ENCODE measurements at regions not wholly inside any gene's neighbourhood (a gene's known extent, or its start where the extent isn't known, plus 50 kb on each side); places are given as distances from the start of the nearest gene placed in this dataset.

DNA sequence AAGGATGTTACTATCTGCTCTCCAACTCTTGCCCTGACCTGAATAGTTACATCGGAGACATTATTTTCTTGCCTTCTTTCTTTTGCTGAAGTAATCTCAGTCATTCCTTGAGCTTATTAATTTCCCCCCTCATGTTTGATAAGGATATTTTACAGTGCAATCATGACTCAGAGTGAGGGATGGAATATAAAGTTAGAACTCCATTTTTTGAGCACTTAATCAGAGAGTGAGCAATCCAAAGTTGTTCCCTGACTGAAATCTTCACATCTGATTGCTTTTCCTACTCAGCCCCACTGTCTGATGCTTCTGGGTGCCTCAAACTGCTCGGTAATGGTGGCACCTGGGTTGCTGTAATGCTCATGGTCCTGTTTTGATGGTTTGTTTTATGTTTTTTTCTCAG lies 142.7 kb upstream of the SEL1L start:
- no peaks in the 10 kb centered on the region for H3K36me3 Mint-ChIP-seq
- Histone ChIP-seq H3K36me3 (ENCODE audit: control insufficient read depth, insufficient read depth, low read length) (no peaks in the 10 kb centered on the region), H3K9me3 (ENCODE audit: control insufficient read depth, insufficient read depth, low read length) (peaks cover 4% of the 10 kb centered on the region), H3K4me3 (ENCODE audit: low read length) (no peak overlapping the region), H3K4me1 (ENCODE audit: control insufficient read depth, insufficient read depth, low read length) (no peaks in the 10 kb centered on the region), H3K27ac (ENCODE audit: low read length) (no peak overlapping the region), H3K27me3 (ENCODE audit: control insufficient read depth, insufficient read depth, low read length) (no peaks in the 10 kb centered on the region)
- 80% methylated on average over 1 of the region's 2 CpGs for WGBS (ENCODE audit: insufficient coverage)
- H3K4me1 Mint-ChIP-seq = no peaks in the 10 kb centered on the region
- DNase-seq (no peak), ATAC-seq (no peak)
- no peak overlapping the region for H3K27ac Mint-ChIP-seq
- intact Hi-C loops (cut with micrococcal nuclease) = no loop called here
- H3K9me3 Mint-ChIP-seq = peaks cover 3 to 7% of the 10 kb centered on the region in 2 donors
- TF ChIP-seq, protein P1, sequence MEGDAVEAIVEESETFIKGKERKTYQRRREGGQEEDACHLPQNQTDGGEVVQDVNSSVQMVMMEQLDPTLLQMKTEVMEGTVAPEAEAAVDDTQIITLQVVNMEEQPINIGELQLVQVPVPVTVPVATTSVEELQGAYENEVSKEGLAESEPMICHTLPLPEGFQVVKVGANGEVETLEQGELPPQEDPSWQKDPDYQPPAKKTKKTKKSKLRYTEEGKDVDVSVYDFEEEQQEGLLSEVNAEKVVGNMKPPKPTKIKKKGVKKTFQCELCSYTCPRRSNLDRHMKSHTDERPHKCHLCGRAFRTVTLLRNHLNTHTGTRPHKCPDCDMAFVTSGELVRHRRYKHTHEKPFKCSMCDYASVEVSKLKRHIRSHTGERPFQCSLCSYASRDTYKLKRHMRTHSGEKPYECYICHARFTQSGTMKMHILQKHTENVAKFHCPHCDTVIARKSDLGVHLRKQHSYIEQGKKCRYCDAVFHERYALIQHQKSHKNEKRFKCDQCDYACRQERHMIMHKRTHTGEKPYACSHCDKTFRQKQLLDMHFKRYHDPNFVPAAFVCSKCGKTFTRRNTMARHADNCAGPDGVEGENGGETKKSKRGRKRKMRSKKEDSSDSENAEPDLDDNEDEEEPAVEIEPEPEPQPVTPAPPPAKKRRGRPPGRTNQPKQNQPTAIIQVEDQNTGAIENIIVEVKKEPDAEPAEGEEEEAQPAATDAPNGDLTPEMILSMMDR (IDR thresholded peaks at IDR 0.05) = no peak
- H3K4me3 Mint-ChIP-seq = no peak overlapping the region
- peaks cover 0 to 3% of the 10 kb centered on the region in 2 donors for H3K27me3 Mint-ChIP-seq (ENCODE audit: low read depth in 2 of 2)

DNA sequence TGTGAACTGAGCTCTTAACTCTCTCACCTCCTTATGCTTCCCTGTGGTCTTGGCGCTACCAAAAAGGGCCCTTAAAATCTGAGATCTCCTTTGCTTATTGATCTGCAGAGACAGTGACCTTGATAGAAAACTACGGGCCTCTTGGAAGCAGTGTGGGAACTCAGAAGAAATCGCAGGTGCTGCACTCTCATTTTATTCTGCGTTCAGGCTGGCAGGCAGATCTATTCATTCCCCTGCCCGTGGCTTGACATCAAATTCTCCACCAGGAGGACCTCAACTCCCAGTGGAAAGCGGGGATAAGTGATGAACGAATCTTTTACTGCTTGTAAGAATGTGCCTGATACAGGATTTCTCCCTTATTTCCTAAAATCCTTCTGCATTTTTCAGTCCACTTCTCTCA lies 143.2 kb upstream of the SEL1L start:
- Histone ChIP-seq H3K4me1 (ENCODE audit: control insufficient read depth, insufficient read depth, low read length) (no peaks in the 10 kb centered on the region), H3K9me3 (ENCODE audit: control insufficient read depth, insufficient read depth, low read length) (peaks cover 4% of the 10 kb centered on the region), H3K27ac (ENCODE audit: low read length) (no peak overlapping the region), H3K4me3 (ENCODE audit: low read length) (no peak overlapping the region), H3K27me3 (ENCODE audit: control insufficient read depth, insufficient read depth, low read length) (no peaks in the 10 kb centered on the region), H3K36me3 (ENCODE audit: control insufficient read depth, insufficient read depth, low read length) (no peaks in the 10 kb centered on the region)
- intact Hi-C loops (cut with micrococcal nuclease) = no loop called here
- DNase-seq (no peak), ATAC-seq (no peak)
- Mint-ChIP-seq H3K27ac (no peak overlapping the region), H3K4me3 (no peak overlapping the region), H3K36me3 (no peaks in the 10 kb centered on the region), H3K27me3 (ENCODE audit: low read depth in 2 of 2) (peaks cover 0 to 3% of the 10 kb centered on the region in 2 donors), H3K4me1 (no peaks in the 10 kb centered on the region), H3K9me3 (peaks cover 3 to 7% of the 10 kb centered on the region in 2 donors)
- 83% methylated on average over 7 of the region's 7 CpGs for WGBS (ENCODE audit: insufficient coverage)
- TF ChIP-seq, protein P1 (IDR thresholded peaks at IDR 0.05) = no peak

DNA sequence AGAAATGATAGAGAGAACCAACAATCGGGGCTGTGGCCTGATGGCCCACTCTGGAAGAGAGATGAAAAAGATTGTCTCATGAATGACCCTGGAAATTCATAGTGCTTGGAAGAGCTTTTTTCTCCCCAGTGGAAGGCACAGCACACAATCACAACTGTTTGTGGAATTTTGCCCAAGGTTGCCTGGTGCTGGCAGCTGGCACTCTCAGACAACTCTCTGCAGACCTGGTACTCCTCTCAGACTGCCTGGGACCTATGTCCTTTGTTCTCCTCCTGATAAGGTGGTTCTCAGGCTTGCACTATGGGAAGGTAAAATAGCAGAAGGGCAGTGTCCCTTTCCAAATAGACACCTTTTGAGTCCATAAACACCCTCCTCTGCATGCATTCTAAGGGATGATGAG lies 144.1 kb upstream of the SEL1L start:
- H3K27me3 ChIP-seq (ENCODE audit: control insufficient read depth, insufficient read depth, low read length) = no peaks in the 10 kb centered on the region
- intact Hi-C loops (cut with micrococcal nuclease) = no loop called here
- H3K4me3 ChIP-seq (ENCODE audit: low read length) = no peak overlapping the region
- H3K36me3 Mint-ChIP-seq = no peaks in the 10 kb centered on the region
- no peak overlapping the region for H3K27ac ChIP-seq (ENCODE audit: low read length)
- TF ChIP-seq, protein P1 (IDR thresholded peaks at IDR 0.05) = no peak
- H3K36me3 ChIP-seq (ENCODE audit: control insufficient read depth, insufficient read depth, low read length) = no peaks in the 10 kb centered on the region
- no peaks in the 10 kb centered on the region for H3K4me1 ChIP-seq (ENCODE audit: control insufficient read depth, insufficient read depth, low read length)
- no peaks in the 10 kb centered on the region for H3K4me1 Mint-ChIP-seq
- DNase-seq (no peak), ATAC-seq (no peak)
- WGBS (ENCODE audit: insufficient coverage) = no CpG with 5 or more reads among the region's 1 CpG
- no peak overlapping the region for H3K4me3 Mint-ChIP-seq
- H3K27ac Mint-ChIP-seq = no peak overlapping the region
- peaks cover 4% of the 10 kb centered on the region for H3K9me3 ChIP-seq (ENCODE audit: control insufficient read depth, insufficient read depth, low read length)
- H3K27me3 Mint-ChIP-seq (ENCODE audit: low read depth in 2 of 2) = peaks cover 0 to 3% of the 10 kb centered on the region in 2 donors
- peaks cover 3 to 7% of the 10 kb centered on the region in 2 donors for H3K9me3 Mint-ChIP-seq

DNA sequence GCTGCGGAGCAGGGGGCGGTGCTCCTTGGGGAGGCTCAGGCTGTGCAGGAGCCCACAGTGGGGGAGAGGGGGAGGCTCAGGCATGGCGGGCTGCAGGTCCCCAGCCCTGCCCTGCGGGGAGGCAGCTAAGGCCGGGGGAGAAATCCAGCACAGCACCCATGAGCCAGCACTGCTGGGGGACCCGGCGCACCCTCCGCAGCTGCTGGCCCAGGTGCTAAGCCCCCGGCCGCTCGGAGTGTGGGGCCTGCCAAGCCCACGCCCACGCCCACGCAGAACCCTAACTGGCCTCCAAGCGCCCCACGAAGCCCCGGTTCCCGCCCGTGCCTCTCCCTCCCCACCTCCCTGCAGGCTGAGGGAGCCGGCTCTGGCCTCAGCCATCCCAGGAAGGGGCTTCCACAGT lies 145.6 kb upstream of the SEL1L start:
- peaks cover 4% of the 10 kb centered on the region for H3K9me3 ChIP-seq (ENCODE audit: control insufficient read depth, insufficient read depth, low read length)
- H3K9me3 Mint-ChIP-seq = peaks cover 3 to 7% of the 10 kb centered on the region in 2 donors
- DNase-seq = no peak
- WGBS (ENCODE audit: insufficient coverage) = 96% methylated on average over 20 of the region's 20 CpGs
- H3K27ac Mint-ChIP-seq = no peak overlapping the region
- no peak overlapping the region for H3K4me3 ChIP-seq (ENCODE audit: low read length)
- intact Hi-C loops (cut with micrococcal nuclease) = no loop called here
- TF ChIP-seq, protein P1 (IDR thresholded peaks at IDR 0.05) = no peak
- no peaks in the 10 kb centered on the region for H3K36me3 ChIP-seq (ENCODE audit: control insufficient read depth, insufficient read depth, low read length)
- no peaks in the 10 kb centered on the region for H3K36me3 Mint-ChIP-seq
- no peaks in the 10 kb centered on the region for H3K27me3 ChIP-seq (ENCODE audit: control insufficient read depth, insufficient read depth, low read length)
- H3K27me3 Mint-ChIP-seq (ENCODE audit: low read depth in 2 of 2) = peaks cover 0 to 3% of the 10 kb centered on the region in 2 donors
- no peaks in the 10 kb centered on the region for H3K4me1 ChIP-seq (ENCODE audit: control insufficient read depth, insufficient read depth, low read length)
- H3K27ac ChIP-seq (ENCODE audit: low read length) = no peak overlapping the region
- H3K4me1 Mint-ChIP-seq = no peaks in the 10 kb centered on the region
- no peak overlapping the region for H3K4me3 Mint-ChIP-seq
- no peak for ATAC-seq

All from natural killer cell (primary cell).